Parathyroid adenoma (tissue), 2 donors: ENCODE measurements at regions not wholly inside any gene's neighbourhood (a gene's known extent, or its start where the extent isn't known, plus 50 kb on each side); places are given as distances from the start of the nearest gene placed in this dataset.

Experiments used
- H2AFZ ChIP-seq: fragments of 300-600 bp; sonication (generic); one replicate; pipeline ENCODE4 v1.7.0; 2017; ENCODE audit warnings: antibody characterized with exemption, mild to moderate bottlenecking
- H3K27ac ChIP-seq: fragments of 300-600 bp; sonication (generic); one replicate; pipeline ENCODE4 v1.7.0; 2017
- H3K27me3 ChIP-seq: fragments of 300-600 bp; sonication (generic); one replicate; pipeline ENCODE4 v1.7.0; 2017; ENCODE audit warnings: low read length; ENCODE audit not compliant: control insufficient read depth, insufficient read depth
- H3K36me3 ChIP-seq: fragments of 300-600 bp; sonication (generic); one replicate; pipeline ENCODE4 v1.7.0; 2017; ENCODE audit warnings: low read length; ENCODE audit not compliant: control insufficient read depth, insufficient read depth
- H3K4me1 ChIP-seq: fragments of 300-600 bp; sonication (generic); one replicate; pipeline ENCODE4 v1.7.0; 2017; ENCODE audit warnings: control low read depth
- H3K4me2 ChIP-seq: fragments of 300-600 bp; sonication (generic); one replicate; pipeline ENCODE4 v1.7.0; 2017; ENCODE audit warnings: low read length
- H3K4me3 ChIP-seq: fragments of 300-600 bp; sonication (generic); one replicate; pipeline ENCODE4 v1.7.0; 2017; ENCODE audit warnings: low read depth, low read length
- H3K79me2 ChIP-seq: fragments of 300-600 bp; sonication (generic); one replicate; pipeline ENCODE4 v1.7.0; 2017; ENCODE audit warnings: control low read depth
- H3K9ac ChIP-seq: fragments of 300-600 bp; sonication (generic); one replicate; pipeline ENCODE4 v1.7.0; 2017; ENCODE audit warnings: mild to moderate bottlenecking
- H3K9me3 ChIP-seq: fragments of 300-600 bp; sonication (generic); one replicate; pipeline ENCODE4 v1.7.0; 2017; ENCODE audit warnings: low read length; ENCODE audit not compliant: control insufficient read depth
- CTCF ChIP-seq: fragments of 300-600 bp; sonication (generic); IDR thresholded peaks from one replicate; pipeline ENCODE4 v1.7.0; 2017; ENCODE audit warnings: antibody characterized with exemption, mild to moderate bottlenecking
- donor health status: primary hyperparathyroidism.

GRCh38 chr10:10777279-10777678, 240.4 kb upstream of the CELF2 start:
- H3K27ac ChIP-seq, result no peak overlapping the region
- no peak overlapping the region for H3K9ac ChIP-seq
- H3K36me3 ChIP-seq, result no peaks in the 10 kb centered on the region
- no peak for TF ChIP-seq CTCF
- H3K79me2 ChIP-seq, result no peaks in the 10 kb centered on the region
- no peaks in the 10 kb centered on the region for H3K4me1 ChIP-seq
- no peaks in the 10 kb centered on the region for H3K27me3 ChIP-seq
- H2AFZ ChIP-seq, result no peak overlapping the region
- no peak overlapping the region for H3K4me3 ChIP-seq
- H3K4me2 ChIP-seq, result no peak overlapping the region
- H3K9me3 ChIP-seq, result no peaks in the 10 kb centered on the region

DNA sequence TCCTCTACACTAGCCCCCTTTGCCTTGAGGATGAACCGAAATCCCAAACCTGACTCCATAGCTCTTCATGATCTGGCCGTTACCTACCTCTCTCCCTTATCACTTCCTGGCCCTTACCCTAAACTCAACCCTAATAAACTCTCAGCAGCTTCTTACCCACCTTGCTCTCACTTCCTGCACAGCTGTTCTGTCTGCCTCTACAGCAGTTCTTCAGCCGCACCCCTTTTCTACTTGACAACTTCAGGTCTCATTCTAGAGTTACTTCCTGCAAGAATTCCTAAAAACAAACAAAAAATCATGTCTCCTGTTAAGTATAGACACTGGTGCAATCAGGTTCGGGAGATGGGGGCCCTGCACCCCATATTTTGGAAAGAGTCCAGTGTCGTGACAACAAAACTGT, 239.9 kb upstream of the CELF2 start:
- Histone ChIP-seq H3K4me2 (no peak overlapping the region), H3K9me3 (no peaks in the 10 kb centered on the region), H3K27ac (no peak overlapping the region), H3K4me1 (no peaks in the 10 kb centered on the region), H3K4me3 (no peak overlapping the region), H3K79me2 (no peaks in the 10 kb centered on the region), H2AFZ (no peak overlapping the region), H3K36me3 (no peaks in the 10 kb centered on the region), H3K9ac (no peak overlapping the region), H3K27me3 (no peaks in the 10 kb centered on the region)
- TF ChIP-seq CTCF, result no peak

- no peaks in the 10 kb centered on the region for H3K36me3 ChIP-seq
- TF ChIP-seq CTCF, result no peak
- H3K27ac ChIP-seq, result no peak overlapping the region
- no peak overlapping the region for H3K9ac ChIP-seq
- H2AFZ ChIP-seq, result no peak overlapping the region
- no peaks in the 10 kb centered on the region for H3K79me2 ChIP-seq
- H3K9me3 ChIP-seq, result no peaks in the 10 kb centered on the region
- no peaks in the 10 kb centered on the region for H3K4me1 ChIP-seq
- no peaks in the 10 kb centered on the region for H3K27me3 ChIP-seq
- H3K4me3 ChIP-seq, result no peak overlapping the region
- H3K4me2 ChIP-seq, result no peak overlapping the region
These were observed 238.7 kb upstream of the CELF2 start for GRCh38 chr10:10778959-10779358.

- Histone ChIP-seq H3K9me3 (no peaks in the 10 kb centered on the region), H3K27me3 (no peaks in the 10 kb centered on the region), H3K4me1 (no peaks in the 10 kb centered on the region), H3K4me3 (no peak overlapping the region), H3K27ac (no peak overlapping the region), H3K4me2 (no peak overlapping the region), H3K9ac (no peak overlapping the region), H3K79me2 (no peaks in the 10 kb centered on the region), H3K36me3 (no peaks in the 10 kb centered on the region), H2AFZ (no peak overlapping the region)
- TF ChIP-seq CTCF, result no peak
These were observed 238.2 kb upstream of the CELF2 start for GRCh38 chr10:10779511-10779910.

DNA sequence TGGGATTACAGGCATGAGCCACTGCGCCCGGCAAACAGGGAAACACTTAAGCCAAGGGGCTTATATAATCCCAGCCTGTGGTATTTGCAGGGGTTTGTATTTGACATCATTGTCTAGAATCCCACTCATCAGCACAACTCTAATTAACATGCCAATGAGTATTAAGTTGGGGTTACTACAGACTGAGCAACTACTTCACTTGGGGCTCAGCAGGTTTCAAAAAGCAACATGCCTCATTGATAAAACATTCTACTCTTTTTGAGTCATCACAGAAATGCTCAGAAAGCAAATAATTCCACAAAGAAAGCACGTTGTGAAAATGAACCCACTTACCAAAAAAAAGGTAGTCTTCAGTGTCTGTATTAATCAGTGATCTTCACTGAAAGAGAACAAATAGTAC, 236.9 kb upstream of the CELF2 start:
- no peaks in the 10 kb centered on the region for H3K79me2 ChIP-seq
- H3K4me2 ChIP-seq, result no peak overlapping the region
- H2AFZ ChIP-seq, result no peak overlapping the region
- no peaks in the 10 kb centered on the region for H3K36me3 ChIP-seq
- no peak overlapping the region for H3K9ac ChIP-seq
- no peaks in the 10 kb centered on the region for H3K27me3 ChIP-seq
- no peaks in the 10 kb centered on the region for H3K9me3 ChIP-seq
- H3K4me3 ChIP-seq, result no peak overlapping the region
- TF ChIP-seq CTCF, result no peak
- H3K4me1 ChIP-seq, result no peaks in the 10 kb centered on the region
- no peak overlapping the region for H3K27ac ChIP-seq
